Fibroblast of mammary gland (primary cell): ENCODE measurements at regions not wholly inside any gene's neighbourhood (a gene's known extent, or its start where the extent isn't known, plus 50 kb on each side); places are given as distances from the start of the nearest gene placed in this dataset.

ENCODE experiments used
- DNase-seq: peaks from one replicate; pipeline ENCODE4 v3.0.0-alpha.2; 2010; ENCODE audit warnings: low read depth
- H3K4me3 ChIP-seq: 2 replicates; pipeline ENCODE4 v1.5.1; 2011; ENCODE audit warnings: low read depth, mild to moderate bottlenecking, low read length, moderate library complexity; ENCODE audit not compliant: control insufficient read depth
- CTCF ChIP-seq: conservative IDR thresholded peaks from 2 replicates; pipeline ENCODE4 v1.5.1; 2011; ENCODE audit warnings: low read depth, low read length, inconsistent platforms; ENCODE audit not compliant: control insufficient read depth, insufficient read depth

DNA sequence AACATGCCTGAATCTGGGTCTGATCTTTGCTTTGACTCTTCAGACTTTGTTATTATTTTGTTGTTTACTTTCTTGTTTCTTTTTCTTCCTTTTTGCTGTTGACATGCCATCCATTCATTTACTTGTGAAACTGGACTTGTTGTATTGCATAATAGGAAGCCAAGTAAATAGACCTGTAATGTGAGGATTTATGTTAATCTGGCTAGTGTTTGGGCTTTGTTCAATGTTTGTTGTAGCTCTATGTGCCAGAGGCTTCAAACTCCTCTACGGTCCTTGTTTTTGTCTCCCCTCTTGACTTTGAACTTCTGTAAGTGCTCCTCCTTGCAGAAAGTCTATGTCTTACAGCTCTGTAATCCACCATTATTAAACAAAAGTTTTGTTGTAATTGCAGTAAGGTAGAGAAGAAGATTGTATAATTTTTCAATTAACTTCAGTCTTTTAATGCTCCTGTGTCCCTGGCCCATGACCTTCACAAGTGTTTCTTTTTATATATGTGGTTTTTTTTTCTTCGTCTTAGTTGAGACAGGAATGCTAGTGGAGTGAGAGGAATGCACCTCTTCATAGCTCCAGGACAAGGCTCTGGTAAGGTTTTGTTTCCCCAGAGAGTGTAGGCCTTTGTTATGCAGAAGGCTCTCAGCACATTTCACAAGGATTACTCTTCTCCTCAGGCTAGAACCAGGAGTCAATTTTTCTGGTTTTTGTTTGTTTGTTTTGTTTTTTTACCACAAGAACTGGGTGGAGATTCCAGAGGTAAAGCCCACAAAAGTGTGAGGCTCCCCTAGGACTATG, 1061.8 kb upstream of the CITED2 start:
- no peak overlapping the region for H3K4me3 ChIP-seq
- DNase-seq, result peak; percentile 54
- no peak for TF ChIP-seq CTCF

GRCh38 chr6:140434761-140435160, 1060.3 kb upstream of the CITED2 start:
- DNase-seq, result peak; percentile 71
- no peak overlapping the region for H3K4me3 ChIP-seq
- no peak for TF ChIP-seq CTCF

- TF ChIP-seq CTCF, result no peak
- no peak for DNase-seq
- H3K4me3 ChIP-seq, result no peak overlapping the region
Measured at GRCh38 chr6:140433072-140433471, 1058.6 kb upstream of the CITED2 start.

GRCh38 chr6:140427842-140428241, 1053.4 kb upstream of the CITED2 start:
- no peak for DNase-seq
- no peak for TF ChIP-seq CTCF

GRCh38 chr6:140414966-140415620, 1040.6 kb upstream of the CITED2 start:
- DNase-seq, result no peak
- H3K4me3 ChIP-seq, result no peak overlapping the region
- TF ChIP-seq CTCF, result no peak

More at GRCh38 chr6:140427842-140428241, 1053.4 kb upstream of the CITED2 start:
- H3K4me3 ChIP-seq, result no peak overlapping the region

DNA sequence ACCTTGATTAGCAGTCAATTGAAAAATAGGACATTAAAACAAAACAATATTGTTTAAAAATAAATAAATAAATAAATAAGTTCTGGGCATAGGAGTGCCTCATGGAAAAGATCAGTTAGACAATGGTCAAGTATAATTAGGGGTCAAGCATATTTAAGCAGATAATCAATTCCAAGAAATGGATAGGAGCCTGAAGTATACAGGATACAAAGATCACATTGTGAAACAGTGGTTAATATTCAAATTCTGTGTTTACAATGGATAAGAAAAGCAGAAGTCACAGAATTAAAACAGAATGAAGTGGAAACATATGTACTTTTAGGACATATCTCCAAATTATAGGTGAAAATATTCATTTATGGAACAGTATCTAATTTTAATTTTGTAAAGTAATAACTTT, 1028.6 kb upstream of the CITED2 start:
- DNase-seq, result no peak
- no peak overlapping the region for H3K4me3 ChIP-seq
- TF ChIP-seq CTCF, result no peak
